Esophagus muscularis mucosa (tissue), 3 donors: ENCODE measurements at regions not wholly inside any gene's neighbourhood (a gene's known extent, or its start where the extent isn't known, plus 50 kb on each side); places are given as distances from the start of the nearest gene placed in this dataset.

Experiments
- POLR2AphosphoS5 ChIP-seq, 2 donors: sonication (generic); formaldehyde crosslinking; IDR thresholded peaks; one replicate each; pipeline ENCODE4 v1.6.1; 2017; ENCODE audit warnings: antibody characterized with exemption in 2 of 2
- TF ChIP-seq, protein P1 (sequence below), 3 experiments: fragments of 200-600 bp in 2 of 3; fragments of 450-650 bp in 1 of 3; sonication (generic) in 2 of 3; IDR thresholded peaks; one replicate each; pipeline ENCODE4 v1.5.1; 2017 to 2019; ENCODE audit warnings: antibody characterized with exemption in 3 of 3, mild to moderate bottlenecking in 2 of 3, moderate library complexity in 1 of 3

DNA sequence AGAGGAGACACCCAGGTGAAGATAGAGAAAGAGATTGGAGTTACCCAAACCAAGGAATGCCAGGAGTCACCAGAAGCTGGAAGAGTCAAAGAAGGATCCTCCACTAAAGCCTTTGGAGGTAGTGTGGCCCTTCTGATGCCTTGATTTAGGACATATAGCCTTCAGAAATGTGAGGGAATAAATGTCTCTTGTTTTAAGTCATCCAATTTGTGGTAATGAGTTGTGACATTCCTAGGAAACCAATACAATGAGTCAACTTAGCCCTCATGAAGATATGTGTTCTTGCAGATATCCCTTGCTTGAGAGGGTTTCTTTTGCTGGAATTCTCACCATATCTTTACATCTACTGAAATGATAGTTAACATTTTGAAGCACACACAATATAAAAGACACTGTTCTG lies 58.8 kb downstream of the CCER1 start:
- TF ChIP-seq POLR2AphosphoS5 (IDR thresholded peaks at IDR 0.05) = no peak
- TF ChIP-seq, protein P1, sequence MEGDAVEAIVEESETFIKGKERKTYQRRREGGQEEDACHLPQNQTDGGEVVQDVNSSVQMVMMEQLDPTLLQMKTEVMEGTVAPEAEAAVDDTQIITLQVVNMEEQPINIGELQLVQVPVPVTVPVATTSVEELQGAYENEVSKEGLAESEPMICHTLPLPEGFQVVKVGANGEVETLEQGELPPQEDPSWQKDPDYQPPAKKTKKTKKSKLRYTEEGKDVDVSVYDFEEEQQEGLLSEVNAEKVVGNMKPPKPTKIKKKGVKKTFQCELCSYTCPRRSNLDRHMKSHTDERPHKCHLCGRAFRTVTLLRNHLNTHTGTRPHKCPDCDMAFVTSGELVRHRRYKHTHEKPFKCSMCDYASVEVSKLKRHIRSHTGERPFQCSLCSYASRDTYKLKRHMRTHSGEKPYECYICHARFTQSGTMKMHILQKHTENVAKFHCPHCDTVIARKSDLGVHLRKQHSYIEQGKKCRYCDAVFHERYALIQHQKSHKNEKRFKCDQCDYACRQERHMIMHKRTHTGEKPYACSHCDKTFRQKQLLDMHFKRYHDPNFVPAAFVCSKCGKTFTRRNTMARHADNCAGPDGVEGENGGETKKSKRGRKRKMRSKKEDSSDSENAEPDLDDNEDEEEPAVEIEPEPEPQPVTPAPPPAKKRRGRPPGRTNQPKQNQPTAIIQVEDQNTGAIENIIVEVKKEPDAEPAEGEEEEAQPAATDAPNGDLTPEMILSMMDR (IDR thresholded peaks at IDR 0.05) = no peak
